ENCODE measurements at regions not wholly inside any gene's neighbourhood (a gene's known extent, or its start where the extent isn't known, plus 50 kb on each side); places are given as distances from the start of the nearest gene placed in this dataset.
"Not testable (repeated sequence)": the region's sequence is repeated elsewhere in the genome, so short reads cannot be mapped to it uniquely, and the experiment has no call there.

- DNase-seq (ENCODE audit: low spot score), result no peak
Observed at GRCh38 chr7:16933296-16934279, 51.8 kb upstream of the AGR3 start.

- DNase-seq (ENCODE audit: low spot score), result peak; percentile 28
Observed at GRCh38 chr7:16934722-16935340, 53.0 kb upstream of the AGR3 start.

GRCh38 chr7:16935341-16935735 is 53.6 kb upstream of the AGR3 start:
- no peak for DNase-seq (ENCODE audit: low spot score)

- no peak for DNase-seq (ENCODE audit: low spot score)
Observed at GRCh38 chr7:16936626-16937422, 55.0 kb upstream of the AGR3 start.

GRCh38 chr7:16939161-16939560 is 57.4 kb upstream of the AGR3 start:
- no peak for DNase-seq (ENCODE audit: low spot score)

GRCh38 chr7:16940776-16941175 is 59.0 kb upstream of the AGR3 start:
- DNase-seq (ENCODE audit: low spot score), result no peak

GRCh38 chr7:16942929-16943509 is 61.2 kb upstream of the AGR3 start:
- no peak for DNase-seq (ENCODE audit: low spot score)

GRCh38 chr7:16944936-16945335 is 63.2 kb upstream of the AGR3 start:
- no peak for DNase-seq (ENCODE audit: low spot score)

GRCh38 chr7:16945372-16945771 is 63.6 kb upstream of the AGR3 start:
- no peak for DNase-seq (ENCODE audit: low spot score)

- DNase-seq (ENCODE audit: low spot score), result not testable (repeated sequence)
Observed at GRCh38 chr7:16948110-16948509, 66.3 kb upstream of the AGR3 start.

GRCh38 chr7:16951483-16952080 is 69.8 kb upstream of the AGR3 start:
- DNase-seq (ENCODE audit: low spot score), result peak; percentile 34

GRCh38 chr7:16954321-16954720 is 72.5 kb upstream of the AGR3 start:
- DNase-seq (ENCODE audit: low spot score), result no peak

- DNase-seq (ENCODE audit: low spot score), result no peak
Observed at GRCh38 chr7:16958724-16959123, 76.9 kb upstream of the AGR3 start.

- no peak for DNase-seq (ENCODE audit: low spot score)
Observed at GRCh38 chr7:16960337-16960965, 78.7 kb upstream of the AGR3 start.

GRCh38 chr7:16961641-16962040 is 79.9 kb upstream of the AGR3 start:
- DNase-seq (ENCODE audit: low spot score), result peak; percentile 56

GRCh38 chr7:16963044-16963443 is 81.3 kb upstream of the AGR3 start:
- no peak for DNase-seq (ENCODE audit: low spot score)

- not testable (repeated sequence) for DNase-seq (ENCODE audit: low spot score)
Observed at GRCh38 chr7:16965697-16966096, 83.9 kb upstream of the AGR3 start.

GRCh38 chr7:16967300-16967811 is 85.6 kb upstream of the AGR3 start:
- peak; percentile 62 for DNase-seq (ENCODE audit: low spot score)

- DNase-seq (ENCODE audit: low spot score), result no peak
Observed at GRCh38 chr7:16970732-16971482, 89.1 kb upstream of the AGR3 start.

- DNase-seq (ENCODE audit: low spot score), result no peak
Observed at GRCh38 chr7:16975712-16976111, 93.9 kb upstream of the AGR3 start.
